HEK293T (cell line): ENCODE measurements at regions not wholly inside any gene's neighbourhood (a gene's known extent, or its start where the extent isn't known, plus 50 kb on each side); places are given as distances from the start of the nearest gene placed in this dataset.

Source experiments
- CTCF ChIA-PET: fragments of 350-600 bp; formaldehyde crosslinking; extraction: SDS; loops from one replicate; lab custom pipeline; 2021; ENCODE audit warnings: antibody characterized with exemption, inconsistent platforms; lab: Yijun Ruan, JAX
- POLR2A ChIA-PET: fragments of 350-600 bp; formaldehyde crosslinking; extraction: SDS; loops from one replicate; lab custom pipeline; 2020; ENCODE audit warnings: antibody characterized with exemption, inconsistent platforms; lab: Yijun Ruan, JAX
- DNase-seq: peaks from one replicate; pipeline ENCODE4 v3.0.0; 2012; ENCODE audit warnings: mixed read lengths; ENCODE audit errors: extremely low spot score
- ARNT ChIP-seq: fragments of 450-650 bp; IDR thresholded peaks from 2 replicates; pipeline ENCODE4 v1.6.1; 2017; ENCODE audit warnings: mild to moderate bottlenecking
- BHLHE40 ChIP-seq: fragments of 450-650 bp; IDR thresholded peaks from 2 replicates; pipeline ENCODE4 v1.6.1; 2016; ENCODE audit warnings: mild to moderate bottlenecking, moderate library complexity, borderline replicate concordance
- CTBP1 ChIP-seq: fragments of 450-650 bp; IDR thresholded peaks from 2 replicates; pipeline ENCODE4 v1.6.1; 2016; ENCODE audit warnings: borderline replicate concordance
- ELF4 ChIP-seq: fragments of 450-650 bp; IDR thresholded peaks from 2 replicates; pipeline ENCODE4 v1.6.1; 2017; ENCODE audit warnings: antibody characterized with exemption
- FOXA1 ChIP-seq: fragments of 450-650 bp; IDR thresholded peaks from 2 replicates; pipeline ENCODE4 v1.6.1; 2016; ENCODE audit warnings: mild to moderate bottlenecking
- FOXK2 ChIP-seq: fragments of 450-650 bp; IDR thresholded peaks from 2 replicates; pipeline ENCODE4 v1.6.1; 2016; ENCODE audit warnings: mild to moderate bottlenecking
- FOXM1 ChIP-seq: fragments of 450-650 bp; IDR thresholded peaks from 2 replicates; pipeline ENCODE4 v1.6.1; 2017; ENCODE audit warnings: mild to moderate bottlenecking, borderline replicate concordance
- HDGF ChIP-seq: fragments of 450-650 bp; IDR thresholded peaks from 2 replicates; pipeline ENCODE4 v1.6.1; 2017; ENCODE audit warnings: antibody characterized with exemption, borderline replicate concordance
- L3MBTL2 ChIP-seq: fragments of 450-650 bp; conservative IDR thresholded peaks from 2 replicates; pipeline ENCODE4 v1.6.1; 2016; ENCODE audit warnings: mild to moderate bottlenecking
- LEF1 ChIP-seq: fragments of 450-650 bp; IDR thresholded peaks from 2 replicates; pipeline ENCODE4 v1.6.1; 2017; ENCODE audit warnings: mild to moderate bottlenecking, borderline replicate concordance
- NFRKB ChIP-seq: fragments of 450-650 bp; IDR thresholded peaks from 2 replicates; pipeline ENCODE4 v1.6.1; 2016; ENCODE audit warnings: mild to moderate bottlenecking, moderate library complexity
- PKNOX1 ChIP-seq: fragments of 450-650 bp; IDR thresholded peaks from 2 replicates; pipeline ENCODE4 v1.6.1; 2016
- SP1 ChIP-seq: fragments of 450-650 bp; IDR thresholded peaks from 2 replicates; pipeline ENCODE4 v1.6.1; 2017
- SUZ12 ChIP-seq: fragments of 450-650 bp; IDR thresholded peaks from 2 replicates; pipeline ENCODE4 v1.6.1; 2016; ENCODE audit warnings: mild to moderate bottlenecking
- TARDBP ChIP-seq: fragments of 450-650 bp; IDR thresholded peaks from 2 replicates; pipeline ENCODE4 v1.6.1; 2016
- ZNF384 ChIP-seq: fragments of 450-650 bp; IDR thresholded peaks from 2 replicates; pipeline ENCODE4 v1.6.1; 2016

DNA sequence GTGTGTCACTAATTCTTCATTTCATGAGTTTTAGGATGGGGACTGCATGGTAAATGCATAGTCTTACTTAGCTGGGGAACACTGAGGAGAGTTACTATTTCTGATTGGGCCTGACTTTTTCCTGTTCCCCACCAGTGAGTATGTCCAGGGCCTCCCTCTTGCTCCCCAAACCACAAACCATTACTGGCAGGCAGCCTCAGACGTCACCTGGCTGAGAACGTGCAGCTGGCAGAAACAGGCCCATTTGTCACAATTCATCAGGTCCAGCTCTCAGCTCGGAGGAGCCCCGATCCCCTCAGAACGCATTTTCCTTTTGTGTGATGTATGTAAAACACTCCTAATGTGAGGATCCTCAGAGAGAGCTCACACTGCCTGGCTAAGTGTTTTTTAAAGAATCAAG is 71.7 kb upstream of the SIX3 start:
- no peak for DNase-seq
- no peak for TF ChIP-seq L3MBTL2
- ChIA-PET POLR2A (no interaction called here), CTCF (no interaction called here)

- CTCF ChIA-PET: no interaction called here
- POLR2A ChIA-PET: no interaction called here
- DNase-seq: no peak
- TF ChIP-seq ELF4 (no peak), NFRKB (no peak), L3MBTL2 (no peak), LEF1 (no peak), SP1 (no peak), BHLHE40 (no peak), TARDBP (no peak), PKNOX1 (no peak), FOXM1 (no peak), HDGF (no peak), CTBP1 (no peak), FOXA1 (no peak), FOXK2 (no peak)
These were observed 64.1 kb upstream of the SIX3 start for GRCh38 chr2:44877417-44877816.

DNA sequence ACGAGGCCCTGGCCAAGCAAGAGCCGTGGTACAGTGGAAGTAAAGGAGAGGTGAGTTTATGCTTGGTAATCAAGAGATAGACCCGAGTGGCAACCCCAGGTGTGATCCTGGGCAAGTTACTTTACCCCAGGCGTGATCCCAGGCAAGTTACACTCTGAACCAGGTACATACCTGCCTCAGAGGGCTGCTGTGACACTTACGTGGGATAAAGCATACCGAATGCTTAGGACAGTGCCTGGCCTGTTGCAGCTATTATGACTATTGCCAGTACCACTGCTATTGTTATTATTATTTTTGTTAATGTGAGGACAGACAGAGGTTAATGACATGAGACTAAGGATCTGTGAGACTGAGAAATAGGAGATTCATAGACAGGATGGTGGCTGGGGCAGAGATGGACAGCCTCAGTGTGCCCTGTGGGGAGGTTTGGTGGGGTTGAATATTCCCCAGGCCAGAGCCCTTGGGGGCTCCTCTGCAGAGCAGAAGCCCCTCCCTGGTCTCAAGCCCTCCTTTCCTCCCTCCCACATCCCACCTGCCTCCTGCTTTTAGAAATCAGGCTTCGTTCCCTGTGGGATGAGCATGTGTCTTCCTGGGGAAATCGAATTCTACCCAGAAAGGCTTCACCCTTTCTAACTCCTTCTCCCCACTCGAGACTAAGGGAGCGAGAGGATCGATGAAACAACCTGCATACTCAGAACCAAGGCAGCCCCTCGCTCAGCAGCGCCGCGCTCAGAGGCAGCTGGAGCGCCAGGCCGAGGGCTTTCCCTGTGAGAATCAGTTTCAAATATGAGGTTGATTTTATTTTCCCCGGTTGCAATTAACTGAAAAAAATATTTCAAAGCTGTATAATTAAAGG is 62.0 kb upstream of the SIX3 start:
- no peak for TF ChIP-seq FOXM1
- TF ChIP-seq SP1: no peak
- TF ChIP-seq ZNF384: no peak
- no peak for TF ChIP-seq LEF1
- TF ChIP-seq TARDBP: no peak
- no peak for TF ChIP-seq ARNT
- TF ChIP-seq SUZ12: no peak
- TF ChIP-seq FOXA1: no peak
- TF ChIP-seq ELF4: no peak
- no peak for TF ChIP-seq PKNOX1
- no peak for TF ChIP-seq CTBP1
- no peak for TF ChIP-seq L3MBTL2
- no peak for TF ChIP-seq NFRKB
- no peak for TF ChIP-seq FOXK2
- no peak for TF ChIP-seq BHLHE40
- TF ChIP-seq HDGF: no peak
- ChIA-PET CTCF (no interaction called here), POLR2A (no interaction called here)
- DNase-seq: no peak

GRCh38 chr2:44880125-44880483 is 61.4 kb upstream of the SIX3 start:
- no peak for TF ChIP-seq PKNOX1
- TF ChIP-seq CTBP1: no peak
- TF ChIP-seq L3MBTL2: no peak
- no peak for TF ChIP-seq BHLHE40
- no peak for TF ChIP-seq SP1
- TF ChIP-seq ZNF384: no peak
- no peak for TF ChIP-seq FOXM1
- no peak for TF ChIP-seq TARDBP
- no peak for TF ChIP-seq FOXK2
- TF ChIP-seq LEF1: no peak
- no peak for TF ChIP-seq SUZ12
- no peak for TF ChIP-seq ELF4
- TF ChIP-seq NFRKB: no peak
- POLR2A ChIA-PET: no interaction called here
- CTCF ChIA-PET: no interaction called here
- DNase-seq: no peak

- DNase-seq: no peak
- CTCF ChIA-PET: no interaction called here
- POLR2A ChIA-PET: no interaction called here
- no peak for TF ChIP-seq L3MBTL2
- TF ChIP-seq NFRKB: no peak
- TF ChIP-seq HDGF: no peak
- no peak for TF ChIP-seq ARNT
- TF ChIP-seq FOXM1: no peak
These were observed 59.6 kb upstream of the SIX3 start for GRCh38 chr2:44881856-44882255.

DNA sequence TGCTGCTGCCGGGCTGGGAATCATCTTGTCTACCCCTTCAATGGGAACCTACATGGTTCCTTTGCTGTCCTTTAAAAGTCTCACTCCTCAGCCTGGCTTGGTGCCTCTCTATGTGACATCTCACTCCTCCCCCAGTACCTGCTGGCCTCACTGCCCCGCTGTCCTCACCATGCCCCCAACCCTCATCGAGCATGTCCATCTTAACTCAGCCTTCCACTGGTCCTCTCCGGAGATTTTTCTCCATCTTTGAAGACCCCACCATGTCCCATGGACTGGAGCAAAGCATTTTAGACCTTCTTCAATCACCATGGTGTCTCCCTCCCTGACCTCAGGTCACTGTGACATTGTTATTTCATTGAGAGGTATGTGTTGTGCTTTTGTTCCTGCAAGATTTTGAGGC is 58.1 kb upstream of the SIX3 start:
- DNase-seq: no peak
- ChIA-PET POLR2A (no interaction called here), CTCF (no interaction called here)
- TF ChIP-seq CTBP1 (no peak), ZNF384 (no peak), HDGF (no peak), SUZ12 (no peak), FOXM1 (no peak), NFRKB (no peak), FOXA1 (no peak), BHLHE40 (no peak), FOXK2 (no peak)

DNA sequence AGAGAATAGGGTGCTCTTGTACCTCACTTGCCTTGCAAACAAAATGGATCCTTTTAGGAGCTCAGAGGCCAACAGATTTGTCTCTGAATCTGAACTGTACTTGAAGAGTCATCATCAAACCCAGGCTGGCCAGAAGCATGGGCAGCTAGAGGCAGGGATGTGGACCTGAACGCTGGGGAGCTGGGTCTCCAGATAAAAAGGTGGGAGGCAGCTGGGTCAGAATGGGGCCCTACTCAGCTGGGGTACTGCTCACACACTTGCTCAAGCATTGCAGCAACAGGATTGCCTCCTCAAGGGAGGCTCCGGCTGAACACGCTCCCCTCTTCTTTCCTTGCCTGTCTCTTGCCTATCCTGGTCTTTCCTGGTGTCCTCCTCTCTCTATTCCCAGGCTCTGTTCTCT is 57.3 kb upstream of the SIX3 start:
- CTCF ChIA-PET: no interaction called here
- TF ChIP-seq FOXA1 (no peak), NFRKB (no peak)
- POLR2A ChIA-PET: no interaction called here
- DNase-seq: no peak
